OCI-LY1 (cell line): ENCODE measurements at regions not wholly inside any gene's neighbourhood (a gene's known extent, or its start where the extent isn't known, plus 50 kb on each side); places are given as distances from the start of the nearest gene placed in this dataset.

Experiments
- H2AFZ ChIP-seq: fragments of 200-600 bp; sonication (generic), shearing (Covaris generic); 2 replicates; pipeline ENCODE4 v1.6.0; 2014; ENCODE audit warnings: antibody characterized with exemption, mild to moderate bottlenecking, low read length
- H3F3A ChIP-seq: fragments of 200-600 bp; sonication (generic), shearing (Covaris generic); 2 replicates; pipeline ENCODE4 v1.6.0; 2014; ENCODE audit warnings: mild to moderate bottlenecking, antibody characterized with exemption, low read length, moderate library complexity; ENCODE audit not compliant: insufficient read depth
- H3K27ac ChIP-seq: fragments of 200-600 bp; sonication (generic); 2 replicates; pipeline ENCODE4 v1.5.1; 2014; ENCODE audit warnings: low read length, mixed run types, mild to moderate bottlenecking, low read depth; ENCODE audit not compliant: poor library complexity, severe bottlenecking
- H3K27me3 ChIP-seq: fragments of 200-600 bp; sonication (generic); 2 replicates; pipeline ENCODE4 v1.6.0; 2014; ENCODE audit warnings: antibody characterized with exemption, mild to moderate bottlenecking, low read length, moderate library complexity; ENCODE audit not compliant: insufficient read depth
- H3K36me3 ChIP-seq: fragments of 200-600 bp; sonication (generic); 2 replicates; pipeline ENCODE4 v1.6.1; 2014; ENCODE audit warnings: mild to moderate bottlenecking, antibody characterized with exemption, low read length, moderate library complexity, mixed read lengths; ENCODE audit not compliant: insufficient read depth
- H3K4me1 ChIP-seq: fragments of 200-600 bp; sonication (generic); 2 replicates; pipeline ENCODE4 v1.5.1; 2014; ENCODE audit warnings: mild to moderate bottlenecking, low read length, moderate library complexity; ENCODE audit not compliant: insufficient read depth, severe bottlenecking
- H3K4me2 ChIP-seq: fragments of 200-600 bp; sonication (generic), shearing (Covaris generic); 2 replicates; pipeline ENCODE4 v1.6.1; 2014; ENCODE audit warnings: low read length
- H3K4me3 ChIP-seq: fragments of 200-600 bp; sonication (generic); 2 replicates; pipeline ENCODE4 v1.5.1; 2014; ENCODE audit warnings: low read length, low read depth, mild to moderate bottlenecking, mixed read lengths; ENCODE audit not compliant: poor library complexity, severe bottlenecking
- H3K79me2 ChIP-seq: fragments of 200-600 bp; shearing (Covaris generic); 2 replicates; pipeline ENCODE4 v1.6.1; 2016; ENCODE audit warnings: mixed run types, low read length, mixed read lengths; ENCODE audit not compliant: insufficient read depth
- H3K9ac ChIP-seq: fragments of 200-600 bp; sonication (generic), shearing (Covaris generic); 2 replicates; pipeline ENCODE4 v1.6.1; 2014; ENCODE audit warnings: mild to moderate bottlenecking, low read length, mixed read lengths
- H3K9me2 ChIP-seq: fragments of 200-600 bp; sonication (generic), shearing (Covaris generic); 2 replicates; pipeline ENCODE4 v1.6.1; 2014; ENCODE audit warnings: low read depth, mild to moderate bottlenecking, low read length, mixed read lengths
- H3K9me3 ChIP-seq: fragments of 200-600 bp; shearing (Covaris generic); 2 replicates; pipeline ENCODE4 v1.6.1; 2014; ENCODE audit warnings: low read length, mixed read lengths
- H4K20me1 ChIP-seq: fragments of 200-600 bp; sonication (generic), shearing (Covaris generic); 2 replicates; pipeline ENCODE4 v1.6.0; 2016; ENCODE audit warnings: mild to moderate bottlenecking, low read length; ENCODE audit not compliant: insufficient read depth
- EZH2 ChIP-seq: fragments of 200-600 bp; sonication (generic), shearing (Covaris generic); IDR thresholded peaks from 2 replicates; pipeline ENCODE4 v1.8.0; 2017; ENCODE audit warnings: borderline replicate concordance, mixed run types, mild to moderate bottlenecking, antibody characterized with exemption, low read length, moderate library complexity, mixed read lengths
- TF ChIP-seq, protein P1 (sequence below): fragments of 200-600 bp; sonication (generic), shearing (Covaris generic); IDR thresholded peaks from 2 replicates; pipeline ENCODE4 v1.5.1; 2017; ENCODE audit warnings: mild to moderate bottlenecking, antibody characterized with exemption, low read length, moderate library complexity, mixed read lengths

DNA sequence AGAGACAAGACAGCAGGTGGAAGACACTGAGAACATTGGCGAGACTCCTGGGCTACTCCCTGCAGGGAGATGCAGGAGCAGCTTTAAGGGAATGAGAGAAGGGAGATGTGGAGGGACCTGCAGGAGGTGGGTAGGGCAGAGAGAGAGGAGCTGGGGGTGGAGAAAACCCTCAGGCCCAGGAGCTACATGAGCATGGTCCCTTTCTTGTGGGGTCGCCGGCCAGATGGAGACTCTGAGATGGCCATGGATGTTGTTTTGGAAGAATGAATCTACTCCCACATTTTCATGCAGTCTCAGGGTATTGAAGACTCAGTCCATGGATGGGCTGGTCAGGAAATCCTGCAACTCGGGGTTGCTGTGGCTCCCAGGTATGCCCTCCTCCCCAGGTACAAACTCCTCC is 1381.9 kb downstream of the TBC1D22A start:
- no peak overlapping the region for H2AFZ ChIP-seq
- H3K4me2 ChIP-seq, result no peak overlapping the region
- H4K20me1 ChIP-seq, result no peaks in the 10 kb centered on the region
- H3K9ac ChIP-seq, result no peak overlapping the region
- peaks cover 16% of the 10 kb centered on the region; the same call in 1 of the 2 replicates for H3K27me3 ChIP-seq
- no peak overlapping the region for H3K27ac ChIP-seq
- H3K79me2 ChIP-seq, result no peaks in the 10 kb centered on the region
- no peaks in the 10 kb centered on the region for H3K9me3 ChIP-seq
- no peak overlapping the region for H3K4me3 ChIP-seq
- H3F3A ChIP-seq, result no peaks in the 10 kb centered on the region
- TF ChIP-seq EZH2, result no peak
- TF ChIP-seq, protein P1, sequence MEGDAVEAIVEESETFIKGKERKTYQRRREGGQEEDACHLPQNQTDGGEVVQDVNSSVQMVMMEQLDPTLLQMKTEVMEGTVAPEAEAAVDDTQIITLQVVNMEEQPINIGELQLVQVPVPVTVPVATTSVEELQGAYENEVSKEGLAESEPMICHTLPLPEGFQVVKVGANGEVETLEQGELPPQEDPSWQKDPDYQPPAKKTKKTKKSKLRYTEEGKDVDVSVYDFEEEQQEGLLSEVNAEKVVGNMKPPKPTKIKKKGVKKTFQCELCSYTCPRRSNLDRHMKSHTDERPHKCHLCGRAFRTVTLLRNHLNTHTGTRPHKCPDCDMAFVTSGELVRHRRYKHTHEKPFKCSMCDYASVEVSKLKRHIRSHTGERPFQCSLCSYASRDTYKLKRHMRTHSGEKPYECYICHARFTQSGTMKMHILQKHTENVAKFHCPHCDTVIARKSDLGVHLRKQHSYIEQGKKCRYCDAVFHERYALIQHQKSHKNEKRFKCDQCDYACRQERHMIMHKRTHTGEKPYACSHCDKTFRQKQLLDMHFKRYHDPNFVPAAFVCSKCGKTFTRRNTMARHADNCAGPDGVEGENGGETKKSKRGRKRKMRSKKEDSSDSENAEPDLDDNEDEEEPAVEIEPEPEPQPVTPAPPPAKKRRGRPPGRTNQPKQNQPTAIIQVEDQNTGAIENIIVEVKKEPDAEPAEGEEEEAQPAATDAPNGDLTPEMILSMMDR, result no peak
- no peaks in the 10 kb centered on the region for H3K4me1 ChIP-seq
- H3K36me3 ChIP-seq, result no peaks in the 10 kb centered on the region
- no peaks in the 10 kb centered on the region for H3K9me2 ChIP-seq

DNA sequence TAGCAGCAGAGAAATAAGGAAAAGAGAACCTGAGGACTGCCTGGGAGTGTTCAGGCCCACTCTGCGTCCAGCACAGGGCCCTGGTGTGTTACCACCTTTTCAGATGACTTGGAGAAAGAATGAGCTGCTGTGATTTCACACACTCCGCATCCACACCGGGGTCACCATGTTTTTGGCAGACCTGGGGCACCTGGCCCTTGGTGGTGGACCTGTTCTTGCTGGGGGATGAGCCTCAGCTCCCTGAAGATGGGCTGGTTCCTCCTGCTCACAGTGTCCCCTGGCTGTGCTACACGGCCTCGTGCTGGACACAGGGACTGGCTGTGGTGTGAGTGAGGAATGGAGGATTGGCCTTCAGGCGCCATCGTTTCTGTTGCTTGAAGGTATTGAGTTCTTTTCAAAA is 1381.4 kb downstream of the TBC1D22A start:
- Histone ChIP-seq H3F3A (no peaks in the 10 kb centered on the region), H3K4me1 (no peaks in the 10 kb centered on the region), H3K27ac (no peak overlapping the region), H3K79me2 (no peaks in the 10 kb centered on the region), H3K9me3 (no peaks in the 10 kb centered on the region), H3K27me3 (peaks cover 16% of the 10 kb centered on the region; the same call in 1 of the 2 replicates), H3K36me3 (no peaks in the 10 kb centered on the region), H4K20me1 (no peaks in the 10 kb centered on the region), H2AFZ (no peak overlapping the region), H3K9ac (no peak overlapping the region), H3K4me2 (no peak overlapping the region), H3K9me2 (no peaks in the 10 kb centered on the region), H3K4me3 (no peak overlapping the region)
- TF ChIP-seq EZH2, result no peak
- TF ChIP-seq, protein P1, result no peak

DNA sequence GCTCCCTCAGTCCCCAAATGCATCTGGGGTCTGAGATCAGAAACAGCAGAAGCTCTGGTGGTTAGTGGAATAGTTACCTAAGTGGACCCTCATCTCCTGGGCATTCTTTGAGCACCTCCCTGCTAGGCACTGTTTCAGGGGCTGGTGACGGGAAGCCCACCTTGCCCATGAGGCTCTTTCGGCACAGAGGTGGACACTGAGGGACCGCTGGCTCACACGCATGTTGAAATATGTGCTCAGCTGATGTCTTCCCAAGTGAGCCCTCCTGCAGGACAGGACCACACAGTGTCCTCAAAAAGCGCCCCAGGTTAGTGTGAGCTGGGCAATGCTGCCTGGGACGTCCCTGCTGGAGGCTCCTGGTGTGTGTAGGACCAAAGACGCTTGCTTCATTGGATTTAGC is 1379.9 kb downstream of the TBC1D22A start:
- Histone ChIP-seq H3K27ac (no peak overlapping the region), H3K4me2 (no peak overlapping the region), H3K4me3 (no peak overlapping the region), H3F3A (no peaks in the 10 kb centered on the region), H4K20me1 (no peaks in the 10 kb centered on the region), H3K4me1 (no peaks in the 10 kb centered on the region), H3K9me3 (no peaks in the 10 kb centered on the region), H3K9ac (no peak overlapping the region), H3K79me2 (no peaks in the 10 kb centered on the region), H3K36me3 (no peaks in the 10 kb centered on the region), H2AFZ (no peak overlapping the region), H3K27me3 (peaks cover 16% of the 10 kb centered on the region; the same call in 1 of the 2 replicates), H3K9me2 (no peaks in the 10 kb centered on the region)
- TF ChIP-seq, protein P1, result no peak
- no peak for TF ChIP-seq EZH2
